ENCODE measurements at regions not wholly inside any gene's neighbourhood (a gene's known extent, or its start where the extent isn't known, plus 50 kb on each side); places are given as distances from the start of the nearest gene placed in this dataset.

GRCh38 chr2:128498086-128498485, 179.4 kb upstream of the HS6ST1 start:
- no peak for DNase-seq

GRCh38 chr2:128498589-128498988, 179.9 kb upstream of the HS6ST1 start:
- DNase-seq: no peak

GRCh38 chr2:128499367-128500137, 180.9 kb upstream of the HS6ST1 start:
- no peak for DNase-seq

- no peak for DNase-seq
These were observed 181.6 kb upstream of the HS6ST1 start for GRCh38 chr2:128500138-128500800.

DNA sequence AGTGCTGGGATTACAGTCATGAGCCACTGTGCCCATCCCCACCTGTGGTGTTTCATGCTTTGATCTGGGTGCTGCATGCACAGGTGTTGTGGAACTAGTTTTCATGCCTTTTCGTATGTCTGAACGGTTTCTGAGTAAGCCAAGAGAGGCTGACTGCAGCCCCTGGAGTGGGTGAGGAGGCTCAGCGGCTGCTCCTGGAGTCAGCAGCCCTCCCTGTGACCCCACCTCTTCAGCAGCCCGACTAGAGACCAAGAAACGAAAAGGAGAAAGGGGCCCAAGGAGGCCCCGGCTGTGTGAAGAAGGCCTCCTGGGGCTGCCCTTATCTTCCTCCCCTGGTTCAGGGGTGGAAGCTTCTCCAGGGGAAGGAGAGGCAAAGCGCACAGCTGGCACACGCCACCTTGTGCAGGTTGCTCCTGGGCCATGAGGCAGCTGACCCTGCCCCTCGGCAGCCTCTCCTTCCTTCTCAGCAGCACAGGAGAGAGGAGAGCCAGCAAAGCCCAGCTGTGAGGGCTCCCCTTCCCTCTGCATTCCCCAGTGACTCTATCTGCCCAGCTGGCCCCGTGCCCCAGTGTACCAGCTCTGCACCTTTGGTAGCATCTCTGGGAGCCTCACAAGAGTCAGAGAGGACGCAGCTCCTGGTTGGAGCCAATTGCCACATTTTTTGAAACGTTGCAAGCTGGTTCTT, 182.5 kb upstream of the HS6ST1 start:
- no peak for DNase-seq

DNA sequence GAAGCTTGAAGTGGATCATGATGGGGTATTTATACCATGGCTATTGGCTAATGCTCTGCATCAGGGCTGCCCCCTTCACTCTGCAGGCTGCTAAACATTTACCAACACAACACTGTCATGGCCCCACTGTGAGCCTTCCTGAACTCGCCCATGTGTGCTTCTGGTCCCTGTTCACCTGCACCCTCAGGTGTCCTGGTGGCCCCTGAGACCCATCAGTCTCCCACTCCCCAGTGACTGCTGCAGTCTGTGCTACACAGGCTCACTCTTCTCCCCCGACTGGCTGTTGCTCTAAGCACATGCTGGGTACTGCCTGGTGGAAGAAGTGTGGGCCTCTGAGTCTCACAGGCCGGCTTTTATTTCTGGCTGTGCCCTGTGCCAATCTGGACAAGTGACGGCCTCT, 183.0 kb upstream of the HS6ST1 start:
- DNase-seq: no peak

DNA sequence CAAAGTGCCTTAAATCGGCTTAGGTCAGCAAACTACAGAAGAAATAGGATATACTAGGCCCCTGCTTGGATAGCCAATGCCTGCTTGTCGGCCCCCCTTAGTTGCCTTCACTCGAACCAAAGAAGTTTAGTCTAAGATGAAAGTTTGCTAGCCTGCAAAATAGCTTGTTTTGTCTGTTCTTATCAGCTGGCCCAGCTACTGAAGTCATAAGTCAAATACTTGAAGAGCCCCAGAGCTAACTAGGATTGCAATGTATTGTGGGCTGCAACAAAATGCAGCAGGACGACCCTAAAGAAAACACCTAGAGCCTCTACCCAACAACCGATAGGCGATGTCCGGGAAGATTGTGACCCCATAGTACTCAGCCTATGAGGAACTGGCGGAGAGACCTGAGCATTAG, 183.5 kb upstream of the HS6ST1 start:
- DNase-seq: no peak

- no peak for DNase-seq
These were observed 184.1 kb upstream of the HS6ST1 start for GRCh38 chr2:128502638-128503246.

GRCh38 chr2:128503399-128504245, 185.0 kb upstream of the HS6ST1 start:
- no peak for DNase-seq

GRCh38 chr2:128504246-128505149, 185.8 kb upstream of the HS6ST1 start:
- peak in 1 of 2 donors; percentile 44 for DNase-seq

DNA sequence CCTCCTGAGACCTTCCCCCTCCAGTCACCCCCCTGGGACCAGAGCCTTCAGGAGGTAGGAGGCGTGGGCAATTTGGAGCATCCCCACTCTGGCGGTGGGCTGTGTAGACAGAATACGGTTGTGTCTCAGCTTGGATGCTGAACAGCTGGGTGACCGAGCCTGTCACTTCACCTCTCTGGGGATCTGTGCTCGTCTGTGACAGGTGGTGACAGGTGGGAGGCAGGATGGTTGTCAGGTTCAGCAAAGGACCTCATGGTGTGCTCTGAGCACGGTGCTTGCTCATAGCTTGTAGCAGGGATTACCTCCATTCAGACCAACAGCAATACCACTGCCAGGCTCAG, 186.5 kb upstream of the HS6ST1 start:
- no peak for DNase-seq

DNA sequence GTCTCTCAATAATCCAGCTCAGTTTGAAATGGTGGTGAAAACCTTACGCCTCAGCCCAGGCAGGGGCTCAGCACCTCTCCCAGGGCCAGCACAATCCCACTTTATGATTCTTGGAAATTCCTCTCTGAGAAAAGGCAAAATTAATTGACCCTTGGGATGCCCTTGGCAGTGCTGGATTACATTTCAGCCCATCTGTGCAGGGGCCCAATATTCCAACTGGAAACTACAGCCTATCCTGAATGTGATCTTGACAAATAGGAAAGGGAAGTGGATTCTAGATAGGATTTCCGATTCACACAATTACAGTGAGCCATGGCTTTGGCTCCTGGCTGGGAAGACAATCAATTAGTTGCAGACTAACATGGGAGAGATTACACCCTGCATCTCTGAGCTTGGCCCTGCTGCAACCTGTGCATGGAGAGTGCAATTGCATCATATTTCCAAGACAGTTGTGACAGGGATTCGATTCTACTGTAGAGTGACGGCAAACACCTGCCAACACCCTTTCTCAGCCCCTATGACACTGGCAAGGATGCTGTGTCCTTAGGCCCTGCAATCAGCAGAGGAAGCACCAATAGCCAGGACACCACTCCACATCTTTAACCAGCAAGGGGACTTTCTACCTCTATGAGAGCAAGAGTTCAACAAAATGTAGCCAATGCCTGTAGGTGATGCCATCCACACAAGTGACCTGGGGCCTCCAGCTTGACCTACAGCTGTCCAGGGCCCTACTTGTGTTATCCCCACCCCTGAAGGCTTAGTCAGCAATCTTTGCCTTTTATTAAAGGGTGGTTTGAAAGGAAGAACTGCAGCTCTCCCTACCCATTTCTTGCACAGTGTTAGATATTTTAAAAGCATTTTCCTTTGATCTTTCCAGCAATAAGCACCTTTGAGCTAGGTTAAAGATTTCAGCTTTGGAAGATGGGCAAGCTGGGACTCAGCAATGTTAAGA, 187.2 kb upstream of the HS6ST1 start:
- DNase-seq: no peak

GRCh38 chr2:128506534-128506933, 187.9 kb upstream of the HS6ST1 start:
- DNase-seq: no peak

DNA sequence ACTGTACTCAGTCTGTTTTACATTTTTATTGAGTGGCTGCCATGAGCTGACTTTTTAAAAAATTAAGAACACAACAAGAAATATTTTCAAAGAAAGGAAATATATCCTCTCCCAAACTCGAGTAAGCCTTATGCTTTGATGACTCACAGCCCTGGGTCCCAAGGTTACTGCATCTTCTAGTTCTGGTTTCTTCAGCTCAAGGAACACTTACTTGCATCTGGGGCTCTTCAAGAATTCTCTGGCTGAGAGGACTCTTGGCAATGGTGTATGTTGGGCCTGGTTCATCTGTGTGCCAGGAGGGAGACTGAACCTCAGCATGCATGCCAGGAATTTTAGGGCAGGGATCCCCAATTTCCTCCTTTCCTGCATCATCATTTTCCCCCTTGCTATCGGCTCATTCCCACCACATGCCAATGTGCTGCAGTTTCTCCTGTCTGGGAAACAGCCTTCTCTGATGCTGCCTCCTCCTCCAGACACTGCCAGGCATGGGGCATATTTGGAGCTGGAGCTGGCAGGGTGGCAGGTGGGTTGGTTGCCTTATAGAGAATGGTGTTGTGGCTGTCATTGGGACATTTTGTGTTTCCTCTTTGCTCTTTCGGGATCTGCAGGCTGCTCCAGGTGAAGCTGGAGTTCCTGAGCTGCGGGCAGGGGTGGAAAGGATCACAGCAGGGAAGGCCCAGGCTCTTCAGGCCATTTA, 192.2 kb upstream of the HS6ST1 start:
- no peak for DNase-seq

GRCh38 chr2:128511731-128512378, 193.2 kb upstream of the HS6ST1 start:
- DNase-seq: no peak

- no peak for DNase-seq
These were observed 193.9 kb upstream of the HS6ST1 start for GRCh38 chr2:128512379-128513115.

DNA sequence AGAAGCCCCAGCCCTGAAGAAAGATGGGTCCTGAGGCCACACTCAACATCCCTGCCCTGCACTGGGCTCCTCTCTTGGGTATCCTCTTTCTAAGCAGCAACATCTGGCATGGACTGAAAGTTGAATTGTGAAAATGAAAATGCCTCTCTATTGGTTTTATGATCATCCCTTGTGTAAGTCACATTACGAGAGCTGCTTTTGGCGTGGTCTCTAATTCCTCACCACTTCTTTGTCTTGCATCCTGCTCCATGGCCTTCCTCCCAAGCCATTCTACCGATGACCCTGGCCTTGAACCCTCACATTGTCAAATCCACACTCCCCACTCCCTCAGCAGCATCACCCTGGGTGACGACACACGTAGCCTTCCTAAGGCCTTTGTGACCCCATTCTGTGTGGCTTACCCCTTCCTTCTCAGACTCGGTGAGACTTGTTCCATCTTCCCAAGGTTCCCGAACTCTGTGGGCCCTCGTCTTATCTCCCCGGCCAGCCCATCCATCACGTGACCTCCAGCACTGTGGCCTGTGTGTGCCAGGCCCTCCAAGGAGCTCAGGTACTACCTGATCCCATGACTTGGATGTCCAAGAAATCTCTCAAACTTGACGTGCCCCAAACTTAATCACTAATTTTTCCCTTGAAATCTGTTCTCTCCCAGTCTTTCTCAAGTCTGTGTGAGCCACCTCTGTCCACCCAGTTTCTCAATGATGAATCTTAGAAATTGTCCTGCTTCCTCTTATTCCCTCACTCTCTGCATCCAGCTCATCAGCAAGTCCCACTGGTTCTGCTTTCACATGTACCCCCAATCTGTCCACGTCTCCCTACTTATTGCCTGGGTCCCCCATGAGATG, 194.7 kb upstream of the HS6ST1 start:
- DNase-seq: no peak

DNA sequence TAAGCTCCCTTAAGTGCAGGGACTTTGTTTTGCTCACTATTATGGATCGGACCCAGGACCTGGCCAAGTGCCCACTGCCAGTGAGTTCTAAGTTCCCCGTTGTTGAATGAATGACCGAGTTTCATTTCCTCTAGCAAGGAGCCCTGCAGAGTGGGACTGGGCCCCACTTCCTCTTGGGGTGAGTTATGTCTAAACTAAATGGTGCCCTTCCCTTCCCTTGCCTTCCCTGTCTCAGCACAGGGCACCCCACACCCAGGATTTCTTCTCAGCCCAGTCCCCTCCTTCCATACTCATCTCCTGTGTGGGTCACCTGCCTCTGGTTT, 195.3 kb upstream of the HS6ST1 start:
- peak; percentile 6 to 55 for DNase-seq
